OCI-LY7 (cell line): ENCODE measurements at regions not wholly inside any gene's neighbourhood (a gene's known extent, or its start where the extent isn't known, plus 50 kb on each side); places are given as distances from the start of the nearest gene placed in this dataset.

Experiments
- CTCF ChIP-seq: fragments of 200-600 bp; sonication (generic); conservative IDR thresholded peaks from 2 replicates; pipeline ENCODE4 v1.5.1; 2014; ENCODE audit warnings: mild to moderate bottlenecking, antibody characterized with exemption, low read length, moderate library complexity, mixed read lengths
- EZH2phosphoT487 ChIP-seq: fragments of 200-600 bp; sonication (generic); IDR thresholded peaks from 2 replicates; pipeline ENCODE4 v1.6.1; 2018; ENCODE audit warnings: low read depth, borderline replicate concordance, mild to moderate bottlenecking, mixed run types, antibody characterized with exemption, low read length, moderate library complexity, mixed read lengths

- no peak for TF ChIP-seq CTCF
- TF ChIP-seq EZH2phosphoT487 = no peak
These were observed 290.2 kb upstream of the NCAM1 start for GRCh38 chr11:112670806-112671570.
